VCaP (cell line): ENCODE measurements at regions not wholly inside any gene's neighbourhood (a gene's known extent, or its start where the extent isn't known, plus 50 kb on each side); places are given as distances from the start of the nearest gene placed in this dataset.

Experiments
- H3K27ac ChIP-seq: fragments of 450-650 bp; 2 replicates; pipeline ENCODE4 v1.5.1; 2017
- CTCF ChIP-seq: fragments of 450-650 bp; conservative IDR thresholded peaks from 2 replicates; pipeline ENCODE4 v1.5.1; 2017; ENCODE audit warnings: mild to moderate bottlenecking, moderate library complexity

GRCh38 chr17:72053036-72053435, 67.8 kb upstream of the SOX9 start:
- no peak overlapping the region for H3K27ac ChIP-seq
- TF ChIP-seq CTCF: no peak

- no peak overlapping the region for H3K27ac ChIP-seq
- no peak for TF ChIP-seq CTCF
Measured at GRCh38 chr17:72053449-72053848, 67.4 kb upstream of the SOX9 start.

- H3K27ac ChIP-seq: no peak overlapping the region
- TF ChIP-seq CTCF: no peak
Measured at GRCh38 chr17:72056155-72056554, 64.7 kb upstream of the SOX9 start.

GRCh38 chr17:72056727-72057290, 64.0 kb upstream of the SOX9 start:
- TF ChIP-seq CTCF: no peak
- H3K27ac ChIP-seq: no peak overlapping the region

GRCh38 chr17:72060084-72060483, 60.7 kb upstream of the SOX9 start:
- H3K27ac ChIP-seq: no peak overlapping the region
- no peak for TF ChIP-seq CTCF

GRCh38 chr17:72063262-72063661, 57.6 kb upstream of the SOX9 start:
- no peak overlapping the region for H3K27ac ChIP-seq
- TF ChIP-seq CTCF: no peak

GRCh38 chr17:72063756-72064450, 56.9 kb upstream of the SOX9 start:
- TF ChIP-seq CTCF: no peak
- no peak overlapping the region for H3K27ac ChIP-seq
